ENCODE measurements at regions not wholly inside any gene's neighbourhood (a gene's known extent, or its start where the extent isn't known, plus 50 kb on each side); places are given as distances from the start of the nearest gene placed in this dataset.
A peak's percentile ranks its signal among the peaks of the same experiment; 100 is the strongest.

GRCh38 chr10:113982769-113983168 is 60.9 kb upstream of the ADRB1 start:
- Histone ChIP-seq H3K27ac (ENCODE audit: low read length in 2 of 2) (no peak overlapping the region), H3K4me3 (ENCODE audit: control extremely low read depth in 1 of 5, extremely low read depth in 1 of 5, insufficient read depth in 1 of 5, low read depth in 2 of 5, low read length in 4 of 5) (no peak overlapping the region), H3K4me2 (replicated peaks; ENCODE audit: low read depth, low read length, poor library complexity, severe bottlenecking) (peak overlapping the region; percentile 27), H2AFZ (ENCODE audit: insufficient read depth, low read depth, low read length, poor library complexity, severe bottlenecking) (peak overlapping the region; percentile 55), H3K9me3 (ENCODE audit: control extremely low read depth in 1 of 3, control insufficient read depth in 2 of 3, insufficient read depth in 1 of 3, low read length in 2 of 3) (peaks cover 0 to 9% (median 4%) of the 10 kb centered on the region in 3 donors), H4K20me1 (ENCODE audit: control insufficient read depth, insufficient read depth, low read length, poor library complexity, severe bottlenecking) (no peaks in the 10 kb centered on the region), H3K27me3 (replicated peaks in 1 of 4; ENCODE audit: control extremely low read depth in 1 of 4, control insufficient read depth in 3 of 4, insufficient read depth in 4 of 4, low read length in 3 of 4) (no peaks in the 10 kb centered on the region), H3K36me3 (replicated peaks in 1 of 2; ENCODE audit: control extremely low read depth in 1 of 2, control insufficient read depth in 1 of 2, extremely low read depth in 1 of 2, insufficient read depth in 2 of 2, low read length in 1 of 2) (no peaks in the 10 kb centered on the region), H3K4me1 (ENCODE audit: control insufficient read depth in 2 of 2, insufficient read depth in 2 of 2, low read length in 2 of 2) (peaks cover 3 to 7% of the 10 kb centered on the region in 2 donors), H3K79me2 (ENCODE audit: control insufficient read depth, insufficient read depth, low read length) (no peaks in the 10 kb centered on the region), H3K9ac (ENCODE audit: low read length) (no peak overlapping the region)
- H3K9me3 Mint-ChIP-seq (ENCODE audit: insufficient read depth) = peaks cover 9% of the 10 kb centered on the region
- no peak for ATAC-seq (ENCODE audit: low read depth)
- intact Hi-C loops (cut with micrococcal nuclease) = no loop called here
- H3K27me3 Mint-ChIP-seq = peaks cover 7% of the 10 kb centered on the region
- CTCF ChIA-PET = no interaction called here
- H3K4me1 Mint-ChIP-seq = peaks cover 8% of the 10 kb centered on the region
- POLR2A ChIA-PET = no interaction called here
- no CpG with 5 or more reads among the region's 4 CpGs for WGBS (ENCODE audit: insufficient coverage)
- TF ChIP-seq EZH2 (IDR thresholded peaks at IDR 0.05; ENCODE audit: borderline replicate concordance, insufficient read depth, low read depth, low read length, poor library complexity, severe bottlenecking) (no peak), CTCF (IDR thresholded peaks at IDR 0.05) (no peak)
- H3K27ac Mint-ChIP-seq = no peak overlapping the region
- DNase-seq = no peak
- H3K4me3 Mint-ChIP-seq = no peak overlapping the region

GRCh38 chr10:113983552-113983951 is 60.1 kb upstream of the ADRB1 start:
- Histone ChIP-seq H3K79me2 (ENCODE audit: control insufficient read depth, insufficient read depth, low read length) (no peaks in the 10 kb centered on the region), H3K9me3 (ENCODE audit: control extremely low read depth in 1 of 3, control insufficient read depth in 2 of 3, insufficient read depth in 1 of 3, low read length in 2 of 3) (peaks cover 0 to 9% (median 4%) of the 10 kb centered on the region in 3 donors), H3K4me3 (ENCODE audit: control extremely low read depth in 1 of 5, extremely low read depth in 1 of 5, insufficient read depth in 1 of 5, low read depth in 2 of 5, low read length in 4 of 5) (no peak overlapping the region), H3K27ac (ENCODE audit: low read length in 2 of 2) (no peak overlapping the region), H2AFZ (ENCODE audit: insufficient read depth, low read depth, low read length, poor library complexity, severe bottlenecking) (no peak overlapping the region), H3K4me2 (replicated peaks; ENCODE audit: low read depth, low read length, poor library complexity, severe bottlenecking) (no peak overlapping the region), H3K4me1 (ENCODE audit: control insufficient read depth in 2 of 2, insufficient read depth in 2 of 2, low read length in 2 of 2) (peaks cover 3 to 7% of the 10 kb centered on the region in 2 donors), H4K20me1 (ENCODE audit: control insufficient read depth, insufficient read depth, low read length, poor library complexity, severe bottlenecking) (no peaks in the 10 kb centered on the region), H3K9ac (ENCODE audit: low read length) (no peak overlapping the region), H3K36me3 (replicated peaks in 1 of 2; ENCODE audit: control extremely low read depth in 1 of 2, control insufficient read depth in 1 of 2, extremely low read depth in 1 of 2, insufficient read depth in 2 of 2, low read length in 1 of 2) (no peaks in the 10 kb centered on the region), H3K27me3 (replicated peaks in 1 of 4; ENCODE audit: control extremely low read depth in 1 of 4, control insufficient read depth in 3 of 4, insufficient read depth in 4 of 4, low read length in 3 of 4) (no peaks in the 10 kb centered on the region)
- Mint-ChIP-seq H3K27me3 (peaks cover 9% of the 10 kb centered on the region), H3K4me1 (peaks cover 8% of the 10 kb centered on the region), H3K27ac (no peak overlapping the region), H3K9me3 (ENCODE audit: insufficient read depth) (peaks cover 9% of the 10 kb centered on the region), H3K4me3 (no peak overlapping the region)
- ATAC-seq (ENCODE audit: low read depth) (no peak), DNase-seq (no peak)
- ChIA-PET CTCF (no interaction called here), POLR2A (no interaction called here)
- intact Hi-C loops (cut with micrococcal nuclease) = no loop called here
- 17% methylated on average over 2 of the region's 3 CpGs for WGBS (ENCODE audit: insufficient coverage)
- no peak for TF ChIP-seq EZH2 (IDR thresholded peaks at IDR 0.05; ENCODE audit: borderline replicate concordance, insufficient read depth, low read depth, low read length, poor library complexity, severe bottlenecking)
- TF ChIP-seq CTCF (IDR thresholded peaks at IDR 0.05) = no peak
